Erythroblast (primary cell): ENCODE measurements at regions not wholly inside any gene's neighbourhood (a gene's known extent, or its start where the extent isn't known, plus 50 kb on each side); places are given as distances from the start of the nearest gene placed in this dataset.

ENCODE experiments used
- GATA1 ChIP-seq: IDR thresholded peaks from 2 replicates; pipeline ENCODE4 v1.6.1; 2011; ENCODE audit warnings: low read depth, mild to moderate bottlenecking, control low read depth, low read length, moderate library complexity
- POLR2A ChIP-seq: IDR thresholded peaks from 2 replicates; pipeline ENCODE4 v1.6.1; 2011; ENCODE audit warnings: mild to moderate bottlenecking, low read length

GRCh38 chr11:28696591-28696990 lies 588.4 kb downstream of the METTL15 start:
- TF ChIP-seq POLR2A (no peak), GATA1 (no peak)
